ENCODE measurements at regions not wholly inside any gene's neighbourhood (a gene's known extent, or its start where the extent isn't known, plus 50 kb on each side); places are given as distances from the start of the nearest gene placed in this dataset.
A peak's percentile ranks its signal among the peaks of the same experiment; 100 is the strongest.

DNA sequence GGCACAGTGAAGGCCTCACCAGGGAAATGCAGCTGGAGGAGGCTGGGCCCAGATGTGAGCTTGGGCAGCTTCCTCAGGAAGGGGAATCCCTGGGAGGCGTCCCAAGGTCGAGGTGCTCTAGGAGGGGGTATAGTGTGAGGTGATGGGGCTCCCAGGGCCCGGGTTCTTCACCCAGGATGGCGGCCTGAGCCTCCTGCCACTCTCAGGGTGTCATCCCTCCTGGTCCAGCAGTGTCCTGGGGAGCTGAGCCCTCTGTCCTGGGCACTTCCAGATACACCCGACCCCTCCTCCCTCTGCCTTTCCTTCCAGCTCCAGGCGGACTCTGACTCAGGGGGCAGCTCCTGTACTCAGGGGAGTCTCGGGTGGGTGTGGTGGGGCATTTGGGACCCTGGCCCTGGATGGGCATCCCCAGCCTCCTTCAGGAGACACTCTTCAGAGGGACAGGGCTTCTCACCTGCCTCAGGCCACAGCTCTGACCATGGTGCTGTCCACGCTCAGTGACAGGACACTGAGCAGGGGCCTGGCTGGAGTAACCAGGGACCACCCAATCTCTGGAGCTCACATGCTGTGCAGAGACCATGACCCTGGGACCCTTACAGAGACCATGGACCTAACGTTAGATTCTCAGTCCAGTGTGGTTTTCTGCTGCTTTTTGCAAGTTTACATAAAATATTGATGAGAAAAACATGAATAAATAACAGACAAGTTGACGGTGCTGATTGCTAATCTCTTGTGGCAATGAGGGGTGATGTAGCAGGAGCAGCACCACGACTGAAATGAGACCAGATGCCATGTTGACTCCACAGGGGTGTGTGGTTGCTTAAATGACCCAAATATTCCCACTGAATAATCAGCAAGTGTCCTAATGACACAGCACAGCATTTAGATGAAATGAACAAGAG is 101.9 kb downstream of the GGTLC2 start:
- Histone ChIP-seq H4K20me1 (ENCODE audit: control insufficient read depth, insufficient read depth, low read length, poor library complexity, severe bottlenecking) (no peaks in the 10 kb centered on the region), H3K4me3 (ENCODE audit: control extremely low read depth in 1 of 5, extremely low read depth in 1 of 5, insufficient read depth in 1 of 5, low read depth in 2 of 5, low read length in 4 of 5) (no peak overlapping the region), H3K4me1 (ENCODE audit: control insufficient read depth in 2 of 2, insufficient read depth in 2 of 2, low read length in 2 of 2) (peaks cover 33 to 40% of the 10 kb centered on the region in 2 donors), H3K9me3 (ENCODE audit: control extremely low read depth in 1 of 3, control insufficient read depth in 2 of 3, insufficient read depth in 1 of 3, low read length in 2 of 3) (peaks cover 0 to 23% (median 0%) of the 10 kb centered on the region in 3 donors), H2AFZ (ENCODE audit: insufficient read depth, low read depth, low read length, poor library complexity, severe bottlenecking) (no peak overlapping the region), H3K27me3 (replicated peaks in 1 of 4; ENCODE audit: control extremely low read depth in 1 of 4, control insufficient read depth in 3 of 4, insufficient read depth in 4 of 4, low read length in 3 of 4) (no peaks in the 10 kb centered on the region), H3K79me2 (ENCODE audit: control insufficient read depth, insufficient read depth, low read length) (no peaks in the 10 kb centered on the region), H3K27ac (ENCODE audit: low read length in 2 of 2) (peak overlapping the region in 1 of 2 donors; percentile 27), H3K4me2 (replicated peaks; ENCODE audit: low read depth, low read length, poor library complexity, severe bottlenecking) (peak overlapping the region; percentile 66), H3K9ac (ENCODE audit: low read length) (peak overlapping the region; percentile 27), H3K36me3 (replicated peaks in 1 of 2; ENCODE audit: control extremely low read depth in 1 of 2, control insufficient read depth in 1 of 2, extremely low read depth in 1 of 2, insufficient read depth in 2 of 2, low read length in 1 of 2) (no peaks in the 10 kb centered on the region)
- Mint-ChIP-seq H3K27me3 (no peaks in the 10 kb centered on the region), H3K27ac (peak overlapping the region; percentile 77), H3K4me1 (peaks cover 44% of the 10 kb centered on the region), H3K9me3 (ENCODE audit: insufficient read depth) (no peaks in the 10 kb centered on the region), H3K4me3 (peak overlapping the region; percentile 60)
- WGBS (ENCODE audit: insufficient coverage): 71% methylated on average over 9 of the region's 11 CpGs
- intact Hi-C loops (cut with micrococcal nuclease): loop anchor here (5.0 kb wide), 2 partner anchors 34 to 154 kb away; no protein-coding TSS in a partner anchor
- CTCF ChIA-PET: interaction anchor here (0.6 to 5.6 kb wide), 49 partner anchors 8 to 454 kb away, joined by 3 to 63 read pairs (median 5); partner anchors contain the start of gene GNAZ
- DNase-seq: no peak
- no peak for TF ChIP-seq EZH2 (IDR thresholded peaks at IDR 0.05; ENCODE audit: borderline replicate concordance, insufficient read depth, low read depth, low read length, poor library complexity, severe bottlenecking)
- TF ChIP-seq, protein P1, sequence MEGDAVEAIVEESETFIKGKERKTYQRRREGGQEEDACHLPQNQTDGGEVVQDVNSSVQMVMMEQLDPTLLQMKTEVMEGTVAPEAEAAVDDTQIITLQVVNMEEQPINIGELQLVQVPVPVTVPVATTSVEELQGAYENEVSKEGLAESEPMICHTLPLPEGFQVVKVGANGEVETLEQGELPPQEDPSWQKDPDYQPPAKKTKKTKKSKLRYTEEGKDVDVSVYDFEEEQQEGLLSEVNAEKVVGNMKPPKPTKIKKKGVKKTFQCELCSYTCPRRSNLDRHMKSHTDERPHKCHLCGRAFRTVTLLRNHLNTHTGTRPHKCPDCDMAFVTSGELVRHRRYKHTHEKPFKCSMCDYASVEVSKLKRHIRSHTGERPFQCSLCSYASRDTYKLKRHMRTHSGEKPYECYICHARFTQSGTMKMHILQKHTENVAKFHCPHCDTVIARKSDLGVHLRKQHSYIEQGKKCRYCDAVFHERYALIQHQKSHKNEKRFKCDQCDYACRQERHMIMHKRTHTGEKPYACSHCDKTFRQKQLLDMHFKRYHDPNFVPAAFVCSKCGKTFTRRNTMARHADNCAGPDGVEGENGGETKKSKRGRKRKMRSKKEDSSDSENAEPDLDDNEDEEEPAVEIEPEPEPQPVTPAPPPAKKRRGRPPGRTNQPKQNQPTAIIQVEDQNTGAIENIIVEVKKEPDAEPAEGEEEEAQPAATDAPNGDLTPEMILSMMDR (IDR thresholded peaks at IDR 0.05): no peak
- POLR2A ChIA-PET: interaction anchor here (0.7 to 1.4 kb wide), 2 partner anchors 25 to 162 kb away, joined by 3 to 4 read pairs; no protein-coding TSS in a partner anchor
- ATAC-seq (ENCODE audit: low read depth): no peak
